ENCODE measurements at regions not wholly inside any gene's neighbourhood (a gene's known extent, or its start where the extent isn't known, plus 50 kb on each side); places are given as distances from the start of the nearest gene placed in this dataset.

- Histone ChIP-seq H3K9me3 (ENCODE audit: low read depth, low read length, poor library complexity, severe bottlenecking) (peaks cover 44% of the 10 kb centered on the region), H3K4me1 (ENCODE audit: insufficient read depth, low read length, poor library complexity, severe bottlenecking) (no peaks in the 10 kb centered on the region), H3K4me3 (ENCODE audit: low read depth, low read length, poor library complexity, severe bottlenecking) (no peak overlapping the region), H3K36me3 (ENCODE audit: insufficient read depth, low read length, poor library complexity, severe bottlenecking) (no peaks in the 10 kb centered on the region), H3K27me3 (replicated peaks; ENCODE audit: insufficient read depth, low read depth, low read length, poor library complexity) (no peaks in the 10 kb centered on the region), H3K27ac (ENCODE audit: low read depth, low read length, poor library complexity, severe bottlenecking) (no peak overlapping the region)
- ChIA-PET CTCF (no interaction called here), POLR2A (ENCODE audit: low non-redundant PET) (no interaction called here)
- no peak for TF ChIP-seq CTCF (conservative IDR thresholded peaks at IDR 0.05; ENCODE audit: low read depth, low read length)
- TF ChIP-seq EZH2 (IDR thresholded peaks at IDR 0.05; ENCODE audit: borderline replicate concordance, low read depth, low read length, poor library complexity, severe bottlenecking): no peak
- DNase-seq (ENCODE audit: low spot score): no peak
- BruUV-seq (replicated peaks): no TSS peak
- intact Hi-C loops (cut with micrococcal nuclease; ENCODE audit: unreplicated experiment): no loop called here
Measured at GRCh38 chr20:55730321-55730720, 275.0 kb downstream of the CBLN4 start.

DNA sequence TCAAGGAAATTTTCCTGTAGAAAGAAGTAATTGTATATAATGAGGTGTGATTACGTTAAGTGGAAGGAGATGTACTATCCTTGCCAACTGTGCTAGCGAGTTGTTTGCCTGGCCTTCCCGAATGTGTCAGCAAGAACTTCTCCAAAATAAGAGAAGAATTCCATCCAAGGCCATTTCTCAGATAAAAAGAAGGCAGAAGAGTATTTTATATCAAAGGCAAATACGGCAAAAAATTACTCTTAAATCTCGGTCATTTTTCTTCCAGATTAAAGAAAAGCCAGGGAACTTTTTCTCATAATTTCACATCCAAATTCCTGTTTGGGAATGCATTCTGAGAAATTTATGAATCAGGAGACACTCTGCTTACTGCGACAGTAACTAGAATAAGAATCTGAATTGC, 290.6 kb downstream of the CBLN4 start:
- POLR2A ChIA-PET (ENCODE audit: low non-redundant PET): no interaction called here
- no peak overlapping the region for H3K27ac ChIP-seq (ENCODE audit: low read depth, low read length, poor library complexity, severe bottlenecking)
- intact Hi-C loops (cut with micrococcal nuclease; ENCODE audit: unreplicated experiment): no loop called here
- no peaks in the 10 kb centered on the region for H3K4me1 ChIP-seq (ENCODE audit: insufficient read depth, low read length, poor library complexity, severe bottlenecking)
- no peaks in the 10 kb centered on the region for H3K36me3 ChIP-seq (ENCODE audit: insufficient read depth, low read length, poor library complexity, severe bottlenecking)
- no peaks in the 10 kb centered on the region for H3K27me3 ChIP-seq (replicated peaks; ENCODE audit: insufficient read depth, low read depth, low read length, poor library complexity)
- CTCF ChIA-PET: no interaction called here
- DNase-seq (ENCODE audit: low spot score): no peak
- TF ChIP-seq EZH2 (IDR thresholded peaks at IDR 0.05; ENCODE audit: borderline replicate concordance, low read depth, low read length, poor library complexity, severe bottlenecking): no peak
- no peak for TF ChIP-seq CTCF (conservative IDR thresholded peaks at IDR 0.05; ENCODE audit: low read depth, low read length)
- H3K9me3 ChIP-seq (ENCODE audit: low read depth, low read length, poor library complexity, severe bottlenecking): peaks cover 27% of the 10 kb centered on the region
- no TSS peak for BruUV-seq (replicated peaks)
- no peak overlapping the region for H3K4me3 ChIP-seq (ENCODE audit: low read depth, low read length, poor library complexity, severe bottlenecking)

DNA sequence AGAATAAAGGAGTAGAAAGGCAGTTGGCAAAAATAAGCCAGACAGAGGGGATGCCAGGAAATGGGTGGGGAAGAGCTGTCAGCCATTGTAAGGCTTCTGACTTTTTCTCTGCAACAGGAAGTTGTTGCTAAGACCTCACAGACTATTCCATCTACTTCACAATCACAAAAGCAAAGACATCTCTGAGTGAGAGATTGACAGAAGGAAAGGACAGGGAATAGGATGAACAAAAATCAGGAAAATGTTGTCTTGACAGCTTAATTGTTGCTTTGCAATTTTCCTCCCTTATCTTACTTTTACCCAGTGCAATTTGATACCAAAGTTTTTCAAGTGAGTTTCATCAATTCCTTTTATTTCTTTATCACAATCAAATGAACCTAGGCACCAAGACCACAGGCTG, 291.2 kb downstream of the CBLN4 start:
- CTCF ChIA-PET: no interaction called here
- POLR2A ChIA-PET (ENCODE audit: low non-redundant PET): no interaction called here
- no peaks in the 10 kb centered on the region for H3K4me1 ChIP-seq (ENCODE audit: insufficient read depth, low read length, poor library complexity, severe bottlenecking)
- no peak for TF ChIP-seq CTCF (conservative IDR thresholded peaks at IDR 0.05; ENCODE audit: low read depth, low read length)
- TF ChIP-seq EZH2 (IDR thresholded peaks at IDR 0.05; ENCODE audit: borderline replicate concordance, low read depth, low read length, poor library complexity, severe bottlenecking): no peak
- H3K27ac ChIP-seq (ENCODE audit: low read depth, low read length, poor library complexity, severe bottlenecking): no peak overlapping the region
- H3K36me3 ChIP-seq (ENCODE audit: insufficient read depth, low read length, poor library complexity, severe bottlenecking): no peaks in the 10 kb centered on the region
- intact Hi-C loops (cut with micrococcal nuclease; ENCODE audit: unreplicated experiment): no loop called here
- H3K27me3 ChIP-seq (replicated peaks; ENCODE audit: insufficient read depth, low read depth, low read length, poor library complexity): no peaks in the 10 kb centered on the region
- DNase-seq (ENCODE audit: low spot score): no peak
- H3K9me3 ChIP-seq (ENCODE audit: low read depth, low read length, poor library complexity, severe bottlenecking): peaks cover 27% of the 10 kb centered on the region
- H3K4me3 ChIP-seq (ENCODE audit: low read depth, low read length, poor library complexity, severe bottlenecking): no peak overlapping the region
- no TSS peak for BruUV-seq (replicated peaks)
